Embryonic facial prominence (tissue), 1 donor: ENCODE measurements at regions not wholly inside any gene's neighbourhood (a gene's known extent, or its start where the extent isn't known, plus 50 kb on each side); places are given as distances from the start of the nearest gene placed in this dataset.

Experiments used
- DNase-seq: peaks from one replicate; pipeline ENCODE4 v3.0.0-alpha.2; 2016; ENCODE audit errors: extremely low spot score

DNA sequence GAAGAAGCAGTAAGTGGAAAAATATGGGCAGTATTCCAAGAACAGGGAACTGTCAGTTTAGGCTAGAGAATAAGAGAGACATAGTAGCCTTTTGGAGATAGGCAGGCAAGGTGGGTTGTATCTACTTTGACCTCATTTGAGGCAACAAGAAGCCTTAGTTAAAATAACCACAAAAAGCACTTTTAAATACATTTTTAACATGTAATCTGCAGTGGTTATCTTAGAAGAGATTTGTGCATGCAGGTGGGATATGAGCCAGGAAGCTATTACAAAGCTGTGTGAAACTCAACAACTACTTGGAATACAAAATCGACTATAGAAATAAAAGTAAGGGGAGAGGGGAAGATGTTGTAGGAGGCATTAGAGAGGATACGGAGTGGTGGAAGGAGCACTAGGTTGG lies 143.7 kb upstream of the MCHR2 start:
- no peak for DNase-seq

DNA sequence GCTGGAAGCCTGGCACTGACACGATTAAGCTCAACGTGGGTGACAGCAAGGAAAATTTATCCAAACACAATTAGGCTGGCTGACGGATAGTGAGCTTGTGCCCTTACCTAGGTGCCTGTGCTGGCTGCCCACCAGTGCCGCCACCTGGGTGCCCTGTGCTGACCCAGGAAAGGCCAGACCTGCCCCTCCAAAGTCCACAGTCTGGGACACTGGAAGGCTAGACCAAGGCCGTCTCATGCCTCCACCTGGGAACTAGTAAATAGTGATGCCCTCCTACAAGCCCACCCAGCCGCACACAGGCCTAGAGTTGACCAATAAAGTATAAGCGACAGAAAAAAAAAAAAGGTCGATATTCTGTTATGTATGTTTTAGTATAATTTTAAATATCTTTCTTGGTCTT lies 142.6 kb upstream of the MCHR2 start:
- no peak for DNase-seq

DNA sequence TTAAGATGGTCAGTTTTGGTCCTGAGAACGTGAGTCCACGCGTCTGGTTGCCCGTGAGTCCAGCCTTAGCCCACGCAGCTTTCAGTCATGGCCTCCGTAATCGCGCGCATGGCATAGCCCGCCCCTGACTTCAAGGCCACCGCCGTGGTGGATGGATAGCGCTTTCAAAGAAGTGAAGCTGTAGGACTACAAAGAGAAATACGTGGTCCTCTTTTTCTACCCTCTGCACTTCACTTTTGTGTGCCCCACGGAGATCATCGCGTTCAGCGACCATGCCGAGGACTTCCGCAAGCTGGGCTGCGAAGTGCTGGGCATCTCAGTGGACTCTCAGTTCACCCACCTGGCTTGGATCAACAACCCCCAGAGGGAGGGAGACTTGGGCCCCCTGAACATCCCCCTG lies 142.0 kb upstream of the MCHR2 start:
- no peak for DNase-seq

DNA sequence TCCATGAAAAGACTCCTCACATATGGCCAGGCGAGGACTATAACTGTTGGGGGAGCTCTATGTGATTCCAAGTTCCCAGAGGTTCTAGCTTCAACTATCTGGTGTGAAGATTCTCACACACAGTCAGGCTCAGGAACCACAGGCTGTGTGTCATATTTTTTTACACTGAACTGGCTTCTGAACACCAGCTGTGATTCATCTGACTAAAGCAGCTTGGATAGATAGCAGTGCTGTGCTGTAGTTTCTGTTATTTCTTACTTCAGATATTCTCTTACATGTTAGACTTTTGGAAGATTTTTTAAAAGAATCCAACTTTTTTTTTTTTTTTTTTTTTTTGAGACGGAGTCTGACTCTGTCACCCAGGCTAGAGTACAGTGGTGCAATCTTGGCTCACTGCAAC lies 140.7 kb upstream of the MCHR2 start:
- DNase-seq, result no peak

DNA sequence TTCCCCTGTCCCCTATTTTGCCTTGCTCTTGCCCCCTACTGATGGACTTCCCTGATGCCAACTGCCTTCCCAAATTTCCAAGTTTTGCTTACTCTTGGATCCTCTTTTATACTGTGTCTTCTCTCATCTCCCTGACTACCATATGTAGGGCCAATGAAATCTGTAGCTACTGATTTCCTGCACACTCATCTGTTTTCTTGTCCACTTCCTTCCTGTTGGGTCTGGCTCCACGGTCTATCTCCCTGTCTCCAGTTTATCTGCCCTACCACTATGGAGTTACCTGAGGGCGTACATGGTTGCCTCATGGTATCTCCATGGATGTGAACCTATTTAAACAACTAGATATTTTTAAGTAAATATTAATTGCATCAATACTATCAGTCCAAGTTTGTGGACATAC lies 140.3 kb upstream of the MCHR2 start:
- no peak for DNase-seq

DNA sequence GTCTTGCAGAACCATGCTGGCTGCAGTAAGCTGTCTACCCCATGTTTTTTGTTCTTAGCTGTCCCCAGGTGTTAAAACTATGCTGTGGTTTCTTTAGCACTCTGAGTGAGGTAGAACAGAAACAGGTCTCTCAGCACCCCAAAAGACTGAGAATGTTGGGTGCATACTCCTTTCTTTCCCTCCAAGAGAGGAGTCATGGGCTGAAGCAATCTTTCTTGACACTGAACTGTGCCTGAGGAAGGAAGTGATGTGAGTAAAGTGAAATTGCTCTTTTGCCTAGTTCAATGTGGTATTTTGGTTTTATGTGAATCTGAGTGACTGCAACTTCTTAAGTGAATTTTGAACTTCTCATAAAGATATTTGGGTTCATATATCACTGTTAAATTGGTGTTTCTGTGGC lies 138.0 kb upstream of the MCHR2 start:
- no peak for DNase-seq

DNA sequence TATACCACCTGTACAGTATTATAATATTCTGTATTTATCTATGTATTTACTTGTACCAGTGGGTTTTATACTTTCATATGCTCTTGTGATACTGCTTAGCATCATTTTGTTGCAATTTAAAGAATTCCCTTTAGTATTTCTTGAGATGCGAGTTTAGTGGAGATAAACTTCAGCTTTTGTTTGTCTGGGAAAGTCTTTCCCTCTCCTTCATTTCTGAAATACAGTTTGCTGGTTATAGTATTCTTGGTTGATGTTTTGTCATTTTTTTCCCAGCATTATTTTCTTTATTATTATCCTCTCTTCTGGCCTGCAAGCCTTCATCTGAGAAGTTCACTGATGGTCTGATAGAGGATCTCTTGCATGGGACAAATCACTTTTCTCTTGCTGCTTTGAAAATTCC lies 136.6 kb upstream of the MCHR2 start:
- DNase-seq, result no peak

DNA sequence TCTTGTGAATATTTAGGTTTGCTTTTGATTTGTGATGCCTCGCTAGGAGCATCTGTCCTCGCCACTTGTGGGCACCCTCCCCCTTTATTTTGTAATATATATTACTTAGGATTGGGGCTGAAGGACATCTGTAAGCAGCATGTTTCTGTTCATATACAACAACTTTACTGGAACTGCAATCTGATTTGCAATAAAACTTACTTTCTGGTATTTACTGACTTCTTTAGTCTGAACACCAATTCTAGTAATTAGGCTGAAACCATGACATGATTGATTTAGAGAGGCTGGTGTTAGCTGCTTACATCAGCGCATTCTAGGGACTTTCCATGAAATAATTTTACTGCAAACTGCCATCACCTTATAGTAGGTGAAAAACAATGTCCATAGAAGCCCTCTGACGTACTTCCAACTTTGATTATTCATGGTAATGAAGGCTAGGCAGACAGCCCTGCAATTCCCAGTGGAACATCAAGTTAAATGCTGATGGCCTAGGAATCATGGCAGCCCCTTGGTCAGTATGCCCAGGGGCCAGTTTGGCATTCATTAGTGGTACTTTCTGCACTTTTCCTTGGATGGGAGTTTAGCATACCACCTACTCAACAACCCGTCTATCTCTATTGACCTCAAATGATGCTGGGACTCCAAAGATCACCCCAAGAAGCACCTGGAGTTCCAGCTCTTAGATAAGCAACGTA lies 132.9 kb upstream of the MCHR2 start:
- DNase-seq, result no peak

DNA sequence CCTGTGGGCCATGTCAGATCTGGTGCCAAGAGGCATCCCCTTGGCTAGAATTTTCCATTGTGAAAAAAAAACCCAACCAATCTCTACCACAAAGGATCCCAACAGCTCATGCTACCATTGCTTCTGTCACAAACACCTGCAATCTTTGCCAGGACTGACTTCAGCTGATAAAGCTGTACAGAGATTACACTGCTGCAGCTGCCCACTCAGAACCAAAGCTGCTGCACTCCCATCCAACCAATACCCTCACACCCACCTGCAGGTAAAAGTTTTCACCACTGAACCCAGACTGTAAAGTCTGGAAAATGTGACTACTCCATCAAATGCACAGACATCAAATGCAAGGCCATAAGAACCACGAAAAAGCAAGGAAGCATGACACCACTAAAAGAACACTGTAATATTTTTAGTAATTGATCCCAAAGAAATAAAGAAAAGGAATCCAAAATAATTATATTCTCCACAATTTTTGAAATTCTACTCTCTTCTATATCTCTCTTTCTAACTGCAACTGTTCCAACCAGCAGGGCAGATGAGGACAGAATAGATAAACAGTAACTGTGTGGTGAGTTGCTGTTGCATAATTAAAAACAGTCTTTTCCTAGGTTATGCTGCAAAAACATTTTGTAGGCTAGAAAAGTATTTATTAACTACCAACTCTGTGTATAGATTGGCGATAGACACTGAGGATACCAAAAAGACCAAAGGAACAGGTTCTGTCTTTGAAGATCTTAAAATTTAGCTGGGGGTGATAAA lies 128.0 kb upstream of the MCHR2 start:
- DNase-seq, result no peak

DNA sequence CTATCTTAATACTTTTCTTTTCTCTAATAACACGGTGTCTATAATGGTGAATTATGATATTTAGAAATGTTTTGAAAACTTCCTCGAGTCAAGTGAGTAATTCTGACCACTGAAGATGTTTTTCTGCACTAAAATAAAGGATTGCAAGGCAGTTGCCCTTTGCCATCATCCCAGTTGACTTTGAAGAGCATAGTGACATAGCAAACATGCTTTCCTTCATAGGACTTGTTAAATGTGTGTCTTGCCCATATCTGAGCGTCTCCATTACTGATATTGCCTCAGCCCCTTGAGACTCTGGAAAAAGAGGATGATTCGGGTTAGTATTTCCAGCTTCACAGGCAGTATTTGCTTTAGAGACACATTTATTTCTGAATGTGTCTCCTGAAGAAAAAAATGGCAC lies 125.2 kb upstream of the MCHR2 start:
- no peak for DNase-seq

DNA sequence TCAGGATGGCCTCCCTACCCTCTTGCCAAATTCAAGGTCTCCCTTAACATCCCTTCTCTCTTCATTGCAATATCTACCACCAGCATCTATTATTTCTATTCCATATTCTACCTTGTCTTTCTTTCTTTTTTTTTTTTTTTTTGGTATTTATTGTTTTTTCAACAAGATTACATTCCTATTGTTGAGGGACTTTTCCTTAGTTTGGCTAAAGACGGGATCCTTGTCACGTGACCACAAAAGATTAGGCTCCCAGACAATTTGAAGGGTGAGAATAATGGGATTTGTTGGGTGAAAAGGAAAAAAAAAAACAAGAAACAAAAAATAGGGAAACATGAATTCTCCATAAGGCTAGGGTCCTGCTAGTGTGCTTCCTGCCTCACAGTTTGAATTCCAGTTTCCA lies 124.3 kb upstream of the MCHR2 start:
- no peak for DNase-seq

DNA sequence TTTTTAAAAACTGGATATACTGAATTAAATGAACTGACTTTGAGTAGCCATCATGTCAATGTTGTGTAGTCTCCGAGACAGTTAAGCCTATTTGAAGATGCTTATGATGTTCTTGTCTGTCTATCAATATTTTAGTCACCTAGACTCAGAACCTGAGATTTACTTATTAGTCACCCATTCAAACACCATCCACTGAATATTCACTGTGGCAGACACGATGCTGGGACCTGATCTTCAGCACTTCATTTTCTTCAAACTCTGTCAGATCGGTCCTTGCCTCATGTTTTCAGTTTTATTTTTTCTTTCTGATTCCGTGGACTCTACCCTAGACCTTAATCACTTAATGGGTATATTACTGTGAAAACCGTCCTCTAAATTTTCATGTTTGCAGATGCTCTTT lies 123.7 kb upstream of the MCHR2 start:
- no peak for DNase-seq

DNA sequence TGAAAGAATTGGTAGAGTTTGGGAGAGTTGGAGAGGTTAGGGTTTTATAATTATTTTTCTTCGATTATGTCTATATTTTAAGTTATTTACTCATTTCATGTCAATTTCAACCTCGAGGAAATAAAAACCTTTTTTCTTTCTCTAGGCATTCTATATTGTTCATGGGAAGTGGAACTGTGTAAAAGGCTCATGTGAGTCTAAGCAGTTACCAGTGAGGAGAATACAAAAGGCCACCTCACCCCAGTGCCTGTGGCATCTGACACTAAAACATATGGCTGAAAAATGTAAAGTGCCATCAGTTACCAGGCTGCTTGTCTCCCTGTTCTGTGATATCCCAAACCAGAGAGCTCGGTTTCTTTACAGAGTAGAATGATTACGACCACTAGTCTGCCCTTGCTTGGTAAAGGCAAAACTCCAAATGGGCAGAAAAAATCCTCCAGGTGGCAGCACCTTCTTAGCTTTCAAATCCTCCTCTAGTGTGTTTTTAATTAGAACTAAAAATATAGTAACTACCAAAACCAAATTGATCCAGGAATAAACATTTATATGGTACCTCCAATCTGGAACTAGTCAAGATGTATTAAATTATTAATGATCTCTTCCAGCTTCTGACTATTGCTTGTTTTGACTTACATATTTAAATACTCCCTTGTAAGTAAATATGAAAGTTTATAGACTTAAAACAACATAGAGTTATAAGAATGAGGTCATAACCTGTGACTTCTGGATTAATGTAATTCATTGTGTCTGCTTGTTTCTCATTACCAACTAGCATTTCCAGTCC lies 122.6 kb upstream of the MCHR2 start:
- peak; percentile 63 for DNase-seq

DNA sequence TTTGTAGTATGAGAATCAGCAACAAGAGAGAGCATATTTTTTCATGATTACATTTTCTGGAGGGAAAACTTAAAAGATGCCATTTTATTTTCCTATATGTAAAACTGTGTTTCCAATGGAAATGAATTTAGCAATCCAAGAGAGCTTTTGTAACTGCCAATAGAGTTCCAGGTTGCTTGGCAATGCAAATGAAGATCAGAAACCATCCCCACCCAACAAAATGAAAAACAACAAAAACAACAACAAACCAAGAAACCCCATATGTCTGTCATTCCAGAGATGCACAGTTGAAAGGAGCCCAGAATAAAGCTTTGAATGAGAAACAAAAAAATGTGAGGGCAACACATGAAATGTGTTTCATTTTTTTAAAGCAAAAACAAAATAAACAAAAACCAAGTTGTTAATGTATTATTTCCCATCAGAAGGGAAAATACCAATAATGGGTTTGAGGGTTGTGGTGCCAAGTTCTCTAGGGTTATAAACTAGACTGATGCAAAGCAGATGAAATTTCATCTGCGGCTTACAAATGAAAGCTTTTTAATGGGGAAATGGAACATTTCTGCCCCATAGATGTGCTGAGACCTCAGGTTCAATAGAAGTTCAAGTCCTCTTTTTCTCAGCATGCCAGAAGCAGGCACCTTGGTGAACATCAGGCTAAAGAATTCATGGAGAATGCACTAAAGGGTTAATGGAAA lies 121.5 kb upstream of the MCHR2 start:
- no peak for DNase-seq

DNA sequence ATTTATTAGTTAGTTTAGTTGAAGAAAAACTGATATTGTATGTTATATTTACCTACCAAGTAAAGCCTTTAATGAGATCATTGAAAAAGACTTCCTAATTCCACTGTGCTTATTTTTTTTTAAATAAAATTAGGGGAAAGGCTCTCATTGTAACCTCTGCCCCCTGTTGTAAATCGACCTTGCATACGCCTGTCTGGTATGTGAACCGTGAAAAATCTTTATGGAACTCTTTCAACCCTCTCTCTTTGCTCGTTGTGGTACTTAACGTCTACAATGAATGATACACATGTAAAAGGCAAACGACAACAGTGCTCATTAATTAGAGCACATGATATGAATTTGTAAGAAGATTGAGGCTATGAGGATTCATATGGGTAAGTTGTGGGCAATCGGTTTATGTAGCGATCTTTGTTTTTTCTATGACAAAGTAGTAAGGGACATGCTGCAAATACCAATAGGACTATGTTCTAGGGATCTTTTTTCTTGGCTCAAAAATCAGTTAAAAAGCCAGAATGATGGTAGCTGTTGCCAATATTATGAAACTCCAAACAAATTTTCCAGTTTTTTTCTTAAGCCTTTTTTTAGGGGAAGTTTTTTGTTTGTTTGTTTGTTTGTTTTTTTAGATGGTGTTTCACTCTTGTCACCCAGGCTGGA lies 119.0 kb upstream of the MCHR2 start:
- DNase-seq, result no peak

DNA sequence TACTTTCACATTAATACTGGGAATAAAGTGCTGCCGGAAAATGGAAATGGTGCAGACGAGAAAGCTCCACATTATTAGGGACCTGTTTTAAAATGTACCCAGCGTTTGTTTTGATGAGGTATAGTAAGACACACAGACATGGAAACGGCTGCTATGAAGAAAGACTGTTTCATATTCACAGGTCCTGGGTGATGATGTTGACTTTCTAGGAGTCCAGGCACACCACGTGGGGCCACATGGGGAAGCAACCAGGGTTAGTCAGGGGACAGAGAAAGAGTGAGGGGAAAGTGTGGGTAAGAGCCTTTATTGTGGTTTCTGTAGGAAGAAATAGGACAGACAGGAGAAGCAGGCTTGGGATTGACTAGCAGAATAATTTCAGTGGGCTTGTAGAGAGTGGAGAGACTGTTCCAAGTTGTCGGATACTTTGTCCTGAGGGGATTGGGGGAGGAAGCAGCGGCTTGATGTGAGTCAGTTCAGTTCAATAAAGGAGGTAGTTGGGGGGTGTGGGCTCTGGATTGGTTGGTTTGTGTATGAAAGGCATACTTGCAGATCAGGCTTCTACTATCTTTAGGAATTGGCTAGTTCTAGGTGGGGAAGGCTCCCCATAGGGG lies 112.0 kb upstream of the MCHR2 start:
- no peak for DNase-seq

DNA sequence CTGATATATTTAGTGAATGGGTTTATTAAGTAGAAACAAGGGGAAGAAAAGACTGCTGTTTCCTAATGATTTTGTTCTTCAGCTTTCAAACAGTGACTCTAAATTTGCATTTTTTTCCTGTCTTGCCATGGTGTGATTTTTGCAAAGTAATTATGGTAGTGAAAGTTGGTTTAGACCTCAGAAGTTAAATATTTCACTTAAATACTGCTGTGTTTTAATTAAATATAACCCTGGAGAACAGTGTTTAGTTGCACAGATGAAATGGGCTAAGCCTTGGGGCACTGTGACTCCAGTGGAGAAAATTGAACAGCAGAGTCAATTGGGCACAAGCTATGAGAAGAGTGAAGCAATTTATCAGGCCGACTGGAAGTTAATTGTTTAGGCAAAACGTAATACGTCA lies 111.1 kb upstream of the MCHR2 start:
- no peak for DNase-seq

DNA sequence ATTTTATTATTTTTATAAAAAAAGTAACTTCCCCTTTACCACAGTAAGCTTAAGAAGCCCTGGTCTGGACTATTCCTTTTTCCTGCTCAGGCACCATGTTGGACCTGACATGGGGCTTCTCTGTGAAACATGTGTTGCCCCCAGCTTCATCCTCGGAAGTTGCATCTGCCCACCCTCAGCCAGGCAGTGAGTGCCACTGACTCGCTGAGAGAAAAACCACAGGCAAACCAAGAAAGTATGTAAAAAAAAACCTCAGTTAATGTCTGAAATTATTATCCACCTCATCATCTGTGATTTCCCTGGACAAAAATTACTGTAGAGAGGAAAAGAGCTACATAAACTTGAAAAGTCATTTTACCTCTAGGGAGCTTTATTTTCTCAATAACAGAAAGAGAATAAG lies 109.9 kb upstream of the MCHR2 start:
- DNase-seq, result no peak

DNA sequence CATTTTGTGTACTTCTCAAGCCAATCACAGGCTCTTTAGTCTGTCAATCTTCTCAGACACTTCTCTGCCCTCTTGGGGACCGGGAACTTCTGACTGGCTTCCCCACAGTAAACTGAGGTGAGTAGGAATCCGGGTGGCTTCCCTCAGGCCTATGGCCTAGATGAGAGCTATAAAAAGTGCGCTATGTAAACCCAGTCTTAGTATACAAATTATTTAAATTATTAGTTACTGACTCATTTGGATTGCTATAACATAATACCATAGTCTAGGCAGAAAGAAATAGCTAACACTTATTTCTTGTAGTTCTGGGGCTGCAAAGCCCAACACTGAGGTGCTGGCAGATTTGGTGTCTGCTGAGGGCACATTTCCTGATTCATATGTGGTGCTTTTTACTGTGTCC lies 109.2 kb upstream of the MCHR2 start:
- DNase-seq, result no peak

DNA sequence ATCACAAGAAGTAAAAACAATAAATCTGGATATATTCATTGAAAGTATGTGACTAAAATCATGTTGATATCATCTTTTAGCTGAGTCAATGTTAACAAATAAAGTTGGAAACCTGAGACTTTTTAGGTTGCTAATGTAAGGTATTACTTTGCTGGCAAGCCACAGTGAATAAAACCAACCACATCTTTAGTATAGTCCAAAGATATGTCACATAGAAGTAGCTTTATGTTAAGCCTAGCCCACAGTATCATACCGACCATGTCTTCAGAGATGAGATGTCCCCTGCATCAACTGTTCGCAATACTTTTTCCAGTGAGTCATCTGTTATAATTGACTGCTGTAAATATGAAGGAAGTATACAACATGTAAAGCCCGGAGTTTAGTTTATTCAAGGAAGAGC lies 107.6 kb upstream of the MCHR2 start:
- no peak for DNase-seq

DNA sequence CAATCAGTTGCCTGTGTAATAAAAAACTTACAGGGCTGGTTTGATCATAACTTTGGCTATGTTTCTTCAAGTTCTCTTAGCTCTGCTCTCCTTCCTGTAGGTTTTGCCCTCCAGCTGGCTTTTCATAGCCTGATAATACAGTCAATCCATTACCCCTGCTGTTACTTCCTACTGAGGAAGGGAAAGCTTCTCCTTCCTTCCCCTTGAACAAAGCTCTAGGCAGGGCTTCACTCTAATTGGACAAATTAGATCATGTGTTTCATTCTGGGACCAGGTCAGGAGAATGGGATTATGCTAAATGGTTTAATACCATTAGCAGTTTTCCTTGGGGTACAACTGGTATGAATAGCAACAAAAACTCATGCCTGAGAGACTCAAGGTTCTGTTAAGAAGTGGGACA lies 106.8 kb upstream of the MCHR2 start:
- no peak for DNase-seq
